HG03103 (cell line): ENCODE measurements at regions not wholly inside any gene's neighbourhood (a gene's known extent, or its start where the extent isn't known, plus 50 kb on each side); places are given as distances from the start of the nearest gene placed in this dataset.
"Not testable (repeated sequence)": the region's sequence is repeated elsewhere in the genome, so short reads cannot be mapped to it uniquely, and the experiment has no call there.

ENCODE experiments used
- ATAC-seq: cut with Tn5 transposase; IDR thresholded peaks from one replicate; pipeline ENCODE4 v1.9.1; 2021; ENCODE audit warnings: low read depth; ENCODE audit not compliant: unreplicated experiment

- ATAC-seq: no peak
Measured at GRCh38 chr18:53838746-53839145, 385.7 kb downstream of the MBD2 start.

- ATAC-seq: not testable (repeated sequence)
Measured at GRCh38 chr18:53821141-53821540, 403.3 kb downstream of the MBD2 start.

- ATAC-seq: no peak
Measured at GRCh38 chr18:53819671-53820070, 404.8 kb downstream of the MBD2 start.

DNA sequence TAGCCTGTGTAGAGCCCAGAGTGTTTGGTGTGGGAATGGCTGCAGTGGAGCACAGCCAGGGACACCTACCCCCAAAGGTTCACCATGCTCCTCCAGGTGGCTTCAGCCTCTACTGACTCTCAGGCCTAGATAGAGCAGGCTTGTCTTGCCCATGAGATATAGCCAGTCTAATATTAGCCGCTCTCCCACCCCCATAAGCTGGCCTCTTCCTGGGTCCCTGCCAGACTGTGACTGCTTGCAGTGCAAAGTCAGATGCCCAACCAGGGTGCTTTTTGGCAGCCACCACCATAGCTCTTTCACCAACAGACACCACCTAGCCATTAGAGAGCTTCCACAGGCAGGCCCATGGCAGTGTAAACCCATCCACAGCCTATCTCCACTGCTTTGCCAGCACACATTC, 405.3 kb downstream of the MBD2 start:
- ATAC-seq: no peak

DNA sequence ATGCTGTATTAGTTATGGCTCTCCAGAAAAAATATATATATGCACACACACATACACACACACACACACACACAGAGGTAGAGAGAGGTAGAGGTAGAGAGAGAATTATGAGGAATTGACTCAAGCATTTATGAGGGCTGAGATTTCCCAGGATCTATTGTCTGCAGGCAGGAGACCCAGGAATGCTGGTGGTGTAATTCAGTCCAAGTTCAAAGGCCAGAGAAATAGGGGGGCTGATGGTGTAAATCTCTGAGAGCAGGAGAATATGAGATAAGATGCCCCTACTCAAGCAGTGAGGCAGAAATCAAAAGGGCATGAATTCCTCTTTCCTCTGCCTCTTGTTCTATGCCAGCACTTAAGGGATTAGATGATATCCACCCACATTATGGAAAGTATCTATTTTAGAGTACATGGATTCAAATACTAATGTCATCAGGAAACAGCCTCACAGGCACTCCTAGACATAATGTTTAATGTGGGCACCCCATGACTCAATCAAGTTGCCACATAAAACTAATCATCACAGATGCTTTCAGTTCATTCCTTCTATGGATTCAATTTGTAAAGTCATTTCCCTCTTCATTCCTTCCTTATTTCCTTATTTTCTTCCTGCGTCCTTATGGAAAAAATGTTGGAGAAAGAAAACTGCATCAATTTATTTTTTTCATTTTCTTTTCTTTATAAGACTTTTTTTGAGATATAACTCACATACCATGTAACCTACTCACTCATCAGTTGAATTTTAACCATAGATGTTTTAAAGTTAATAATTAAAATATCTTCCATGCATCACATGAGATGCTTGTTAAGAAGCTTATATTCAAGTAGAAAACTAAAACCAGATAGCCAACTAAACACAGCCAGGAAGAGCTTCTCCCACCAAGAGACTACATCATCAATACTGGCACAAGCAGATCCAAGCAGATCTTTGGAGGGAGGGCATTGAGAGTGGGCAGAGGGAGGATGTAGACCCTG, 406.2 kb downstream of the MBD2 start:
- ATAC-seq: no peak

- ATAC-seq: no peak
Measured at GRCh38 chr18:53800171-53800570, 424.3 kb downstream of the MBD2 start.

GRCh38 chr18:53799134-53799533, 425.3 kb downstream of the MBD2 start:
- ATAC-seq: no peak

GRCh38 chr18:53798516-53798915, 426.0 kb downstream of the MBD2 start:
- no peak for ATAC-seq

DNA sequence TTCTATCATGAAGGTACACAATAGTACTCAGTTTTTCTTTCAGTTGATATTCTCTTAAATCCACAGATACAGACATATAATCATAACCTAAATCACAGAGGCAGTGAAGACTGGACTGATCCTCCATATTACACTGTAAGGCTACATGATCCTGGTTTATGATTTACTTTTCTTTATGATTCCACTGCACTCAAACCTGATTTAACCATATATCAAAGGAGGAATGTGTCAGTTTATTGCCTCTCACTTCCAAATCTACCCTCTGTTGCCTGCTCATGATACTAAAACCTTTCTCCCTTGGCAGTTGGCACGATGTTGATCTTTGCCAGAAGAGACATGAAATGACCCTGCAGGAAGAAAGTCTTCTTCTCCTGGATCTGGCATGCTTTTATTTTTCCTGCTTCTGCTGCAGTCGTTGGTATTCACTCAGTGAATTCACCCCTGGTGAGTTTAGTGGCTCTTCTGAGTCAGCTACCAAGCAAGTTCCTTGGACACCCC, 426.4 kb downstream of the MBD2 start:
- no peak for ATAC-seq

- ATAC-seq: peak; percentile 69
Measured at GRCh38 chr18:53796040-53796729, 428.3 kb downstream of the MBD2 start.

DNA sequence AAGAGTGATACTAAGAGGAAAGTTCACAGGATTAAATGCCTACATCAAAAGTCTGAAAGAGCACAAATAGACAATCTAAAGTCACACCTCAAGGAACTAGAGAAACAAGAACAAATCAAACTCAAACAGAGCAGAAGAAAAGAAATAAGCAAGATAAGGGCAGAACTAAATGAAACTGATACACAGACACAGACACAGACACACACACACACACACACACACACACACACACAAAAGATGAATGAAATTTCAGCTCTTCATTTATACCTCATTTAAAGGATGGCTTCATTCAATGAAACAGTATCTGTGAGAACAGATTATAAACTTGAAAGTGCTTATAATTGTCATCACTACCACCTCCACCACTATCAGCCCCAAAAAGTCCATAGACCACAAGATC, 428.9 kb downstream of the MBD2 start:
- ATAC-seq: no peak

DNA sequence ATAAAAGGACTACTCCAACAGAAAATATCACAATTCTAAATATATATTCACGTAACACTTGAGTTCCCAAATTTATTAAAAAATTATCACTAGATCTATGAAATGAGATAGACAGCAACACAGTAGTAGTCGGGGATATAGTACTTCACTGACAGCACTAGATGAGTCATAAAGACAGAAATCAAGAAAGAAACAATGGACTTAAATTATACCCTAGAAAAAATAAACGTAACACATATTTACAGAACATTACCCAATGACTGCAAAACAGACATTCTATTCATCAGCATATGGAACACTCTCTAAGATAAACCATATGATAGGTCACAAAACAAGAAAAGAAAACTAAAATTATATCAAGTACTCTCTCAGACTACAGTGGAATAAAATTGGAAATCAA, 429.4 kb downstream of the MBD2 start:
- ATAC-seq: no peak

DNA sequence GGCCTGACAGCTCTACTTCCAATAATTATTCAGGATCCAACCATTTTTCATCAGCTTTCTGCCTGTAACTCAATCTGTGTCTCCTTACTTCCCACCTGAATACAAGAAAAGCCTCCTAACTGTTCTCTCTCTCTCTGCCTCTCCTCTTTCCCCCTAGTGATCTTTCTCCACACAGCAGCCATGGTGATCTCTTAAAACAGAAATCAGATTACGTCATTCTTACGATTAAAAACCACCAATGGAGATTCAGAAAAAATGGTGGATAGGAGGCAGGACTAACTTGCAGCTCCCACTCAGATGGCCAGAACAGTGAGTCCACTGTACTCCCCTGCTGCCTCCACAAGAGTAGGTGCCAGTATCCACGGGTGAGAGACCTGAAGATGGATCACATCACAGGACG, 431.7 kb downstream of the MBD2 start:
- ATAC-seq: no peak

GRCh38 chr18:53790786-53791185, 433.7 kb downstream of the MBD2 start:
- ATAC-seq: no peak

- no peak for ATAC-seq
Measured at GRCh38 chr18:53789376-53790247, 434.9 kb downstream of the MBD2 start.

GRCh38 chr18:53785811-53786210, 438.7 kb downstream of the MBD2 start:
- ATAC-seq: no peak

GRCh38 chr18:53784253-53784652, 440.2 kb downstream of the MBD2 start:
- ATAC-seq: no peak

DNA sequence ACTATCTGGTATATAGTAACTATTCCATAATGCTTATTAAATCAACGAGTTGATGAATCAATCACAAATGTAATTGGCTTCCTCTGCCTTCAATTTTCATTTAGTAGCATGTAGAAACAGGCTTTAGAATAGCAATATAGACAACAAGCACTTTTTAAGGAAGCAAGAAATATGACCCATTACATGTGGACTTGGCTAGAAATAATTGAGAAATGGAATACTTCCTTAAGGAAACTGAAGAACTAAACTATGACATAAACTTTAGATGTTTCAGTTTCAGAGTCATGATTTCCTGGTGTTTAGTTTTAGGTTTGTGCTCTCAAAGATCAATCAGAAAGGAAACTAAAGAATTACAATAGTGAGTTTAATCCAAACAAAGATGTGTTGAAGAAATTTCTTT, 443.8 kb downstream of the MBD2 start:
- no peak for ATAC-seq

- ATAC-seq: no peak
Measured at GRCh38 chr18:53772293-53772692, 452.2 kb downstream of the MBD2 start.

GRCh38 chr18:53771664-53772063, 452.8 kb downstream of the MBD2 start:
- no peak for ATAC-seq

DNA sequence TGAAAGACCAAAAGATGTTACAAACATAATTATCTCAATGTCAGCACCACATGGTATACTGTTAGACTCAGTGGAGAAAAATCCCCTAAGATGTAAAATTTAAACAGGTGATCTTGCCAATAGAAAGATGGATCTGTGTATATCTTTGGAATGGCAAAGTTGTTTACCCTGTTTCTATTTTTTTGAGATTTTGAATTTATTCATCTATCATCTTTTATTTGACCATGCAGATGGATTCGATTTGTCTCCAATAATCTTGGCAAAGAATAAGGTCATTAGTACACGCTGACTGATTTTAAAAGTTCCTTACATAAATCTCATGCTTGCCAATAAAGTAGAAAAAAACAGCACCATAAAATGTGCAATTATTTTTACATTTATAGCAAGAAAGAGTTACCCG, 459.3 kb downstream of the MBD2 start:
- ATAC-seq: no peak
